Coronary artery (tissue), 2 donors: ENCODE measurements at regions not wholly inside any gene's neighbourhood (a gene's known extent, or its start where the extent isn't known, plus 50 kb on each side); places are given as distances from the start of the nearest gene placed in this dataset.

Experiments
- DNase-seq: peaks from one replicate; pipeline ENCODE4 v3.0.0-alpha.2; 2017; ENCODE audit warnings: low spot score
- H3K27ac ChIP-seq, 2 donors: fragments of 200-600 bp; sonication (generic); one replicate each; pipeline ENCODE4 v1.5.1; 2016 to 2019
- H3K4me3 ChIP-seq: fragments of 200-600 bp; sonication (generic); 2 replicates; pipeline ENCODE4 v1.5.1; 2016; ENCODE audit warnings: mild to moderate bottlenecking, moderate library complexity
- CTCF ChIP-seq: fragments of 200-600 bp; sonication (generic); IDR thresholded peaks from one replicate; pipeline ENCODE4 v1.5.1; 2019; ENCODE audit warnings: antibody characterized with exemption

- no peak overlapping the region for H3K4me3 ChIP-seq
- H3K27ac ChIP-seq, result no peak overlapping the region
- no peak for TF ChIP-seq CTCF
- DNase-seq, result no peak
Measured at GRCh38 chr6:74554041-74554440, 651.8 kb downstream of the COL12A1 start.

GRCh38 chr6:74551896-74552295, 654.0 kb downstream of the COL12A1 start:
- no peak for TF ChIP-seq CTCF
- Histone ChIP-seq H3K4me3 (no peak overlapping the region), H3K27ac (no peak overlapping the region)
- no peak for DNase-seq

GRCh38 chr6:74550821-74551220, 655.0 kb downstream of the COL12A1 start:
- DNase-seq, result no peak
- Histone ChIP-seq H3K27ac (no peak overlapping the region), H3K4me3 (no peak overlapping the region)
- no peak for TF ChIP-seq CTCF

- H3K27ac ChIP-seq, result no peak overlapping the region
- TF ChIP-seq CTCF, result no peak
Measured at GRCh38 chr6:74549746-74550145, 656.1 kb downstream of the COL12A1 start.

GRCh38 chr6:74534465-74535211, 671.2 kb downstream of the COL12A1 start:
- no peak for TF ChIP-seq CTCF
- no peak for DNase-seq
- no peak overlapping the region for H3K4me3 ChIP-seq
- H3K27ac ChIP-seq, result no peak overlapping the region

More at GRCh38 chr6:74549746-74550145, 656.1 kb downstream of the COL12A1 start:
- no peak for DNase-seq
- no peak overlapping the region for H3K4me3 ChIP-seq

- TF ChIP-seq CTCF, result no peak
- no peak overlapping the region for H3K27ac ChIP-seq
- no peak overlapping the region for H3K4me3 ChIP-seq
- no peak for DNase-seq
Measured at GRCh38 chr6:74519163-74519562, 686.7 kb downstream of the COL12A1 start.

- H3K27ac ChIP-seq, result no peak overlapping the region
- H3K4me3 ChIP-seq, result no peak overlapping the region
- TF ChIP-seq CTCF, result no peak
- DNase-seq, result no peak
Measured at GRCh38 chr6:74518035-74518434, 687.8 kb downstream of the COL12A1 start.
